Panc1 (cell line): ENCODE measurements at regions not wholly inside any gene's neighbourhood (a gene's known extent, or its start where the extent isn't known, plus 50 kb on each side); places are given as distances from the start of the nearest gene placed in this dataset.

ENCODE experiments used
- ATAC-seq: fragments of 200-7000 bp; cut with Tn5 transposase; 2 replicates; pipeline ENCODE4 v1.9.1; 2020; ENCODE audit warnings: mild to moderate bottlenecking, moderate library complexity
- BruUV-seq: library from RNA; stranded (reverse); fragments of 400-500 nt; replicated peaks from 2 replicates; lab custom pipeline; 2021; lab: Mats Ljungman, UMichigan
- CTCF ChIA-PET: fragments of 300-600 bp; sonication (Branson Sonifier 250); formaldehyde crosslinking; loops from one replicate; lab custom pipeline; 2022; ENCODE audit warnings: antibody characterized with exemption; lab: Charles Lee
- POLR2A ChIA-PET: fragments of 300-600 bp; sonication (Branson Sonifier 250); formaldehyde crosslinking; loops from one replicate; lab custom pipeline; 2022; ENCODE audit warnings: antibody characterized with exemption; lab: Charles Lee
- DNase-seq: peaks from one replicate; pipeline ENCODE4 v3.0.0-alpha.2; 2010; ENCODE audit warnings: low read depth, low spot score
- H3K27ac ChIP-seq: 2 replicates; pipeline ENCODE4 v1.5.1; 2011; ENCODE audit warnings: mild to moderate bottlenecking, low read length, inconsistent platforms
- H3K27me3 ChIP-seq: fragments of 200-500 bp; sonication (Bioruptor generic); 2 replicates; pipeline ENCODE4 v1.6.0; 2014; ENCODE audit warnings: low read length, inconsistent platforms; ENCODE audit not compliant: control insufficient read depth, insufficient read depth
- H3K36me3 ChIP-seq: fragments of 200-500 bp; sonication (Bioruptor generic); 2 replicates; pipeline ENCODE4 v1.5.1; 2014; ENCODE audit warnings: inconsistent platforms, mild to moderate bottlenecking, low read length, moderate library complexity; ENCODE audit not compliant: control insufficient read depth, insufficient read depth
- H3K4me1 ChIP-seq: 2 replicates; pipeline ENCODE4 v1.5.1; 2011; ENCODE audit warnings: inconsistent platforms, mild to moderate bottlenecking, low read length, moderate library complexity; ENCODE audit not compliant: control insufficient read depth, insufficient read depth
- H3K4me3 ChIP-seq, 2 experiments: 2 replicates each; pipeline ENCODE4 v1.5.1; 2011 to 2012; ENCODE audit warnings: low read depth in 2 of 2, low read length in 2 of 2, mild to moderate bottlenecking in 2 of 2, inconsistent platforms in 1 of 2, moderate library complexity in 1 of 2
- H3K9me3 ChIP-seq: fragments of 200-500 bp; sonication (Bioruptor generic); 2 replicates; pipeline ENCODE4 v1.5.1; 2014; ENCODE audit warnings: low read depth, mild to moderate bottlenecking, inconsistent platforms, low read length, moderate library complexity; ENCODE audit not compliant: control insufficient read depth, insufficient read depth
- POLR2AphosphoS5 ChIP-seq: IDR thresholded peaks from 2 replicates; pipeline ENCODE4 v1.6.1; 2012; ENCODE audit warnings: mild to moderate bottlenecking, low read depth, low read length, moderate library complexity
- SIN3A ChIP-seq: IDR thresholded peaks from 2 replicates; pipeline ENCODE4 v1.6.1; 2012; ENCODE audit warnings: low read depth, mild to moderate bottlenecking, low read length, moderate library complexity, borderline replicate concordance; ENCODE audit not compliant: insufficient read depth
- TCF7L2 ChIP-seq: IDR thresholded peaks from 2 replicates; pipeline ENCODE4 v1.6.1; 2011; ENCODE audit warnings: mild to moderate bottlenecking, low read depth, low read length, inconsistent platforms
- in situ Hi-C: cut with HindIII; loops from 2 replicates; pipeline ENCODE4 v1.10.0; 2016; ENCODE audit warnings: low sequenced_read_pairs, low pct_unique_long_range_greater_than_20kb
- intact Hi-C: fragments of 100-400 bp; cut with micrococcal nuclease; formaldehyde crosslinking; loops from one replicate; pipeline ENCODE4 v1.10.0; 2022; ENCODE audit not compliant: unreplicated experiment
- TF ChIP-seq, protein P1 (sequence below): fragments of 450-650 bp; IDR thresholded peaks from 2 replicates; pipeline ENCODE4 v1.5.1; 2017; ENCODE audit warnings: mild to moderate bottlenecking
- TF ChIP-seq, protein P2 (sequence below), 2 experiments: IDR thresholded peaks; 2 replicates each; pipeline ENCODE4 v1.6.1; 2011 to 2012; ENCODE audit warnings: low read depth in 2 of 2, control low read depth in 1 of 2, low read length in 1 of 2, mild to moderate bottlenecking in 1 of 2, moderate library complexity in 1 of 2; ENCODE audit not compliant: insufficient read depth in 1 of 2

GRCh38 chr13:82214341-82214740 lies 1667.9 kb downstream of the SLITRK1 start:
- no TSS peak for BruUV-seq
- H3K36me3 ChIP-seq, result no peaks in the 10 kb centered on the region
- in situ Hi-C loops, result no loop called here
- no peak overlapping the region for H3K4me3 ChIP-seq
- TF ChIP-seq, protein P1, sequence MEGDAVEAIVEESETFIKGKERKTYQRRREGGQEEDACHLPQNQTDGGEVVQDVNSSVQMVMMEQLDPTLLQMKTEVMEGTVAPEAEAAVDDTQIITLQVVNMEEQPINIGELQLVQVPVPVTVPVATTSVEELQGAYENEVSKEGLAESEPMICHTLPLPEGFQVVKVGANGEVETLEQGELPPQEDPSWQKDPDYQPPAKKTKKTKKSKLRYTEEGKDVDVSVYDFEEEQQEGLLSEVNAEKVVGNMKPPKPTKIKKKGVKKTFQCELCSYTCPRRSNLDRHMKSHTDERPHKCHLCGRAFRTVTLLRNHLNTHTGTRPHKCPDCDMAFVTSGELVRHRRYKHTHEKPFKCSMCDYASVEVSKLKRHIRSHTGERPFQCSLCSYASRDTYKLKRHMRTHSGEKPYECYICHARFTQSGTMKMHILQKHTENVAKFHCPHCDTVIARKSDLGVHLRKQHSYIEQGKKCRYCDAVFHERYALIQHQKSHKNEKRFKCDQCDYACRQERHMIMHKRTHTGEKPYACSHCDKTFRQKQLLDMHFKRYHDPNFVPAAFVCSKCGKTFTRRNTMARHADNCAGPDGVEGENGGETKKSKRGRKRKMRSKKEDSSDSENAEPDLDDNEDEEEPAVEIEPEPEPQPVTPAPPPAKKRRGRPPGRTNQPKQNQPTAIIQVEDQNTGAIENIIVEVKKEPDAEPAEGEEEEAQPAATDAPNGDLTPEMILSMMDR, result no peak
- TF ChIP-seq POLR2AphosphoS5, result no peak
- TF ChIP-seq, protein P2, sequence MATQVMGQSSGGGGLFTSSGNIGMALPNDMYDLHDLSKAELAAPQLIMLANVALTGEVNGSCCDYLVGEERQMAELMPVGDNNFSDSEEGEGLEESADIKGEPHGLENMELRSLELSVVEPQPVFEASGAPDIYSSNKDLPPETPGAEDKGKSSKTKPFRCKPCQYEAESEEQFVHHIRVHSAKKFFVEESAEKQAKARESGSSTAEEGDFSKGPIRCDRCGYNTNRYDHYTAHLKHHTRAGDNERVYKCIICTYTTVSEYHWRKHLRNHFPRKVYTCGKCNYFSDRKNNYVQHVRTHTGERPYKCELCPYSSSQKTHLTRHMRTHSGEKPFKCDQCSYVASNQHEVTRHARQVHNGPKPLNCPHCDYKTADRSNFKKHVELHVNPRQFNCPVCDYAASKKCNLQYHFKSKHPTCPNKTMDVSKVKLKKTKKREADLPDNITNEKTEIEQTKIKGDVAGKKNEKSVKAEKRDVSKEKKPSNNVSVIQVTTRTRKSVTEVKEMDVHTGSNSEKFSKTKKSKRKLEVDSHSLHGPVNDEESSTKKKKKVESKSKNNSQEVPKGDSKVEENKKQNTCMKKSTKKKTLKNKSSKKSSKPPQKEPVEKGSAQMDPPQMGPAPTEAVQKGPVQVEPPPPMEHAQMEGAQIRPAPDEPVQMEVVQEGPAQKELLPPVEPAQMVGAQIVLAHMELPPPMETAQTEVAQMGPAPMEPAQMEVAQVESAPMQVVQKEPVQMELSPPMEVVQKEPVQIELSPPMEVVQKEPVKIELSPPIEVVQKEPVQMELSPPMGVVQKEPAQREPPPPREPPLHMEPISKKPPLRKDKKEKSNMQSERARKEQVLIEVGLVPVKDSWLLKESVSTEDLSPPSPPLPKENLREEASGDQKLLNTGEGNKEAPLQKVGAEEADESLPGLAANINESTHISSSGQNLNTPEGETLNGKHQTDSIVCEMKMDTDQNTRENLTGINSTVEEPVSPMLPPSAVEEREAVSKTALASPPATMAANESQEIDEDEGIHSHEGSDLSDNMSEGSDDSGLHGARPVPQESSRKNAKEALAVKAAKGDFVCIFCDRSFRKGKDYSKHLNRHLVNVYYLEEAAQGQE (IDR thresholded peaks at IDR 0.05; ENCODE audit: insufficient read depth in 1 of 2, low read depth in 2 of 2, low read length in 1 of 2), result no peak
- no peak for TF ChIP-seq SIN3A
- TF ChIP-seq TCF7L2, result no peak
- 0 out of 2 replicates have a peak, but pooled peaks cover 3% of the 10 kb centered on the region for H3K9me3 ChIP-seq
- H3K27ac ChIP-seq, result no peak overlapping the region
- ChIA-PET CTCF (no interaction called here), POLR2A (no interaction called here)
- no peak for DNase-seq
- no peaks in the 10 kb centered on the region for H3K4me1 ChIP-seq
- no peaks in the 10 kb centered on the region for H3K27me3 ChIP-seq
- ATAC-seq, result no peak
- intact Hi-C loops, result no loop called here

DNA sequence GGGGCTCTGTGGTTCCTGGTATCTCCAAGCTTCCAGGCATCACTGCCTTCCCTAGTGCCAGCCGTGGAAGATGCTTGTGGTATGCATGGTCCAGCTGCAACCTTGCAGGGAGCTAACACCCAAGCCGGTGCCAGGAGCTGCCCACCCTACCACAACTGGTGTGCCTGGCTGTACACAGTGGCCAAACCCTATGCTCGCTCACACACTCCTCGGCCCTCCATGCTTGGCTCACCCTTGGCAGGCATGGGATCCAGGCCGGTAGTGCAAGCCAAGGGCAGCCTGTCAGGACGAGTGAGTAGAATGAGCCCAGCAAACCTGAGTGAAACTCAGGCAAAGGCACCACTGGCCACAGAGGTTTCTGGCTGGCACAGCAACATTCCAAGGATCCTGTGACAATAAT lies 1676.0 kb downstream of the SLITRK1 start:
- Histone ChIP-seq H3K9me3 (no peaks in the 10 kb centered on the region), H3K36me3 (no peaks in the 10 kb centered on the region), H3K4me3 (no peak overlapping the region), H3K4me1 (no peaks in the 10 kb centered on the region), H3K27ac (no peak overlapping the region), H3K27me3 (no peaks in the 10 kb centered on the region)
- ChIA-PET CTCF (no interaction called here), POLR2A (no interaction called here)
- BruUV-seq, result no TSS peak
- ATAC-seq (no peak), DNase-seq (no peak)
- intact Hi-C loops, result no loop called here
- TF ChIP-seq POLR2AphosphoS5 (no peak), TCF7L2 (no peak), SIN3A (no peak)
- TF ChIP-seq, protein P2 (IDR thresholded peaks at IDR 0.05; ENCODE audit: insufficient read depth in 1 of 2, low read depth in 2 of 2, low read length in 1 of 2), result no peak
- TF ChIP-seq, protein P1, result no peak
- in situ Hi-C loops, result no loop called here
